ENCODE measurements at regions not wholly inside any gene's neighbourhood (a gene's known extent, or its start where the extent isn't known, plus 50 kb on each side); places are given as distances from the start of the nearest gene placed in this dataset.

GRCh38 chr4:100963627-100964026 lies 383.7 kb downstream of the PPP3CA start:
- no peak for TF ChIP-seq CTCF (IDR thresholded peaks at IDR 0.05)
- no peak for TF ChIP-seq POLR2AphosphoS5 (IDR thresholded peaks at IDR 0.05; ENCODE audit: insufficient read depth in 1 of 2, low read depth in 1 of 2)
- TF ChIP-seq POLR2A (IDR thresholded peaks at IDR 0.05) = no peak

Measured in vagina (tissue), 2 donors.